ENCODE measurements at regions not wholly inside any gene's neighbourhood (a gene's known extent, or its start where the extent isn't known, plus 50 kb on each side); places are given as distances from the start of the nearest gene placed in this dataset.

- H3K4me3 Mint-ChIP-seq, result no peak overlapping the region
- ChIA-PET CTCF (no interaction called here), POLR2A (no interaction called here)
- Histone ChIP-seq H3K9me3 (ENCODE audit: control insufficient read depth in 2 of 3, low read length in 3 of 3) (no peaks in the 10 kb centered on the region), H3K27me3 (ENCODE audit: control insufficient read depth in 2 of 2, insufficient read depth in 2 of 2, low read length in 2 of 2) (no peaks in the 10 kb centered on the region), H3K36me3 (ENCODE audit: control insufficient read depth in 2 of 3, insufficient read depth in 3 of 3, low read length in 3 of 3) (no peaks in the 10 kb centered on the region), H3K4me3 (ENCODE audit: low read length) (no peak overlapping the region), H3K27ac (ENCODE audit: low read depth, low read length) (no peak overlapping the region), H3K4me1 (ENCODE audit: control insufficient read depth in 2 of 2, insufficient read depth in 2 of 2, low read length in 2 of 2) (no peaks in the 10 kb centered on the region)
- no peaks in the 10 kb centered on the region for H3K27me3 Mint-ChIP-seq
- H3K36me3 Mint-ChIP-seq, result no peaks in the 10 kb centered on the region
- H3K4me1 Mint-ChIP-seq, result no peaks in the 10 kb centered on the region
- DNase-seq, result no peak
- ATAC-seq, result no peak
- no peak overlapping the region for H3K27ac Mint-ChIP-seq
- peaks cover 0 to 13% (median 3%) of the 10 kb centered on the region in 11 donors for H3K9me3 Mint-ChIP-seq
- intact Hi-C loops (cut with micrococcal nuclease), result no loop called here
These were observed 278.9 kb downstream of the SAMD5 start for GRCh38 chr6:147787417-147787816.

GRCh38 chr6:147789430-147789947 is 281.0 kb downstream of the SAMD5 start:
- H3K9me3 ChIP-seq (ENCODE audit: control insufficient read depth in 2 of 3, low read length in 3 of 3), result no peaks in the 10 kb centered on the region
- H3K27me3 ChIP-seq (ENCODE audit: control insufficient read depth in 2 of 2, insufficient read depth in 2 of 2, low read length in 2 of 2), result no peaks in the 10 kb centered on the region
- no peaks in the 10 kb centered on the region for H3K36me3 ChIP-seq (ENCODE audit: control insufficient read depth in 2 of 3, insufficient read depth in 3 of 3, low read length in 3 of 3)
- H3K4me3 ChIP-seq (ENCODE audit: low read length), result no peak overlapping the region
- no peak overlapping the region for H3K4me3 Mint-ChIP-seq
- DNase-seq (no peak), ATAC-seq (no peak)
- H3K4me1 ChIP-seq (ENCODE audit: control insufficient read depth in 2 of 2, insufficient read depth in 2 of 2, low read length in 2 of 2), result no peaks in the 10 kb centered on the region
- H3K27me3 Mint-ChIP-seq, result no peaks in the 10 kb centered on the region
- peaks cover 0 to 13% (median 3%) of the 10 kb centered on the region in 11 donors for H3K9me3 Mint-ChIP-seq
- H3K27ac ChIP-seq (ENCODE audit: low read depth, low read length), result no peak overlapping the region
- H3K27ac Mint-ChIP-seq, result no peak overlapping the region
- H3K36me3 Mint-ChIP-seq, result no peaks in the 10 kb centered on the region
- ChIA-PET CTCF (no interaction called here), POLR2A (no interaction called here)
- no peaks in the 10 kb centered on the region for H3K4me1 Mint-ChIP-seq
- intact Hi-C loops (cut with micrococcal nuclease), result no loop called here

- H3K9me3 Mint-ChIP-seq, result peaks cover 0 to 9% (median 3%) of the 10 kb centered on the region in 11 donors
- no peaks in the 10 kb centered on the region for H3K36me3 Mint-ChIP-seq
- H3K36me3 ChIP-seq (ENCODE audit: control insufficient read depth in 2 of 3, insufficient read depth in 3 of 3, low read length in 3 of 3), result no peaks in the 10 kb centered on the region
- no peak for DNase-seq
- no peak overlapping the region for H3K27ac Mint-ChIP-seq
- ATAC-seq, result no peak
- H3K27ac ChIP-seq (ENCODE audit: low read depth, low read length), result no peak overlapping the region
- no peaks in the 10 kb centered on the region for H3K4me1 ChIP-seq (ENCODE audit: control insufficient read depth in 2 of 2, insufficient read depth in 2 of 2, low read length in 2 of 2)
- H3K27me3 ChIP-seq (ENCODE audit: control insufficient read depth in 2 of 2, insufficient read depth in 2 of 2, low read length in 2 of 2), result no peaks in the 10 kb centered on the region
- no peak overlapping the region for H3K4me3 ChIP-seq (ENCODE audit: low read length)
- no peaks in the 10 kb centered on the region for H3K4me1 Mint-ChIP-seq
- H3K9me3 ChIP-seq (ENCODE audit: control insufficient read depth in 2 of 3, low read length in 3 of 3), result no peaks in the 10 kb centered on the region
- CTCF ChIA-PET, result no interaction called here
- POLR2A ChIA-PET, result no interaction called here
- intact Hi-C loops (cut with micrococcal nuclease), result no loop called here
- H3K27me3 Mint-ChIP-seq, result no peaks in the 10 kb centered on the region
- no peak overlapping the region for H3K4me3 Mint-ChIP-seq
These were observed 285.6 kb downstream of the SAMD5 start for GRCh38 chr6:147793871-147794643.

DNA sequence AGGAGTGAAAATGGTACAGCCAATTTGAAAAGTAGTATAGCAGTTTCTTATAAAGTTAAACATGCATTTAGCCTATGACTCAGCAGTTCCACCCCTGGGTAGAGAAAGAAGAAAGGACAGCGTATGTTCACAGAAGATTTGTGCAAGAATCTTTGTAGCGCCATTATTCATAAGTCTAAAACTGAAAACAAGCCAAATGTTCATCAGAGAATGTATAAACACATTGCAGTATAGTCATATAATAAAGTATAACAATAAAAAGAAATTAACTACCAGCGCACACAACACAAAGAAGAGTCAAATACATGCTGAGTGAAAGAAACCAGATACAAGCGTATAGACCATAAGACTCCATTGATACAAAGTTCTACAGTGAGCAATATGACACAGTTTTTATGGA is 294.0 kb downstream of the SAMD5 start:
- intact Hi-C loops (cut with micrococcal nuclease), result no loop called here
- Histone ChIP-seq H3K9me3 (ENCODE audit: control insufficient read depth in 2 of 3, low read length in 3 of 3) (peaks cover 0 to 7% (median 0%) of the 10 kb centered on the region in 3 experiments), H3K27me3 (ENCODE audit: control insufficient read depth in 2 of 2, insufficient read depth in 2 of 2, low read length in 2 of 2) (no peaks in the 10 kb centered on the region)

GRCh38 chr6:147805155-147805554 is 296.7 kb downstream of the SAMD5 start:
- Mint-ChIP-seq H3K4me1 (no peaks in the 10 kb centered on the region), H3K27me3 (no peaks in the 10 kb centered on the region), H3K27ac (no peak overlapping the region), H3K9me3 (peaks cover 0 to 24% (median 16%) of the 10 kb centered on the region in 11 donors), H3K4me3 (no peak overlapping the region), H3K36me3 (no peaks in the 10 kb centered on the region)
- ATAC-seq (no peak), DNase-seq (no peak)
- no peak overlapping the region for H3K4me3 ChIP-seq (ENCODE audit: low read length)
- ChIA-PET CTCF (no interaction called here), POLR2A (no interaction called here)
- H3K36me3 ChIP-seq (ENCODE audit: control insufficient read depth in 2 of 3, insufficient read depth in 3 of 3, low read length in 3 of 3), result no peaks in the 10 kb centered on the region
- H3K9me3 ChIP-seq (ENCODE audit: control insufficient read depth in 2 of 3, low read length in 3 of 3), result peaks cover 0 to 7% (median 0%) of the 10 kb centered on the region in 3 experiments
- H3K27me3 ChIP-seq (ENCODE audit: control insufficient read depth in 2 of 2, insufficient read depth in 2 of 2, low read length in 2 of 2), result no peaks in the 10 kb centered on the region
- no peak overlapping the region for H3K27ac ChIP-seq (ENCODE audit: low read depth, low read length)
- intact Hi-C loops (cut with micrococcal nuclease), result no loop called here
- H3K4me1 ChIP-seq (ENCODE audit: control insufficient read depth in 2 of 2, insufficient read depth in 2 of 2, low read length in 2 of 2), result no peaks in the 10 kb centered on the region

More for the DNA sequence above, 294.0 kb downstream of the SAMD5 start:
- POLR2A ChIA-PET, result no interaction called here
- Mint-ChIP-seq H3K4me1 (no peaks in the 10 kb centered on the region), H3K36me3 (no peaks in the 10 kb centered on the region), H3K27ac (no peak overlapping the region), H3K4me3 (no peak overlapping the region), H3K9me3 (peaks cover 0 to 23% (median 15%) of the 10 kb centered on the region in 11 donors), H3K27me3 (no peaks in the 10 kb centered on the region)
- no peak for DNase-seq
- ATAC-seq, result no peak
- Histone ChIP-seq H3K4me3 (ENCODE audit: low read length) (no peak overlapping the region), H3K27ac (ENCODE audit: low read depth, low read length) (no peak overlapping the region), H3K4me1 (ENCODE audit: control insufficient read depth in 2 of 2, insufficient read depth in 2 of 2, low read length in 2 of 2) (no peaks in the 10 kb centered on the region), H3K36me3 (ENCODE audit: control insufficient read depth in 2 of 3, insufficient read depth in 3 of 3, low read length in 3 of 3) (no peaks in the 10 kb centered on the region)
- CTCF ChIA-PET, result no interaction called here

DNA sequence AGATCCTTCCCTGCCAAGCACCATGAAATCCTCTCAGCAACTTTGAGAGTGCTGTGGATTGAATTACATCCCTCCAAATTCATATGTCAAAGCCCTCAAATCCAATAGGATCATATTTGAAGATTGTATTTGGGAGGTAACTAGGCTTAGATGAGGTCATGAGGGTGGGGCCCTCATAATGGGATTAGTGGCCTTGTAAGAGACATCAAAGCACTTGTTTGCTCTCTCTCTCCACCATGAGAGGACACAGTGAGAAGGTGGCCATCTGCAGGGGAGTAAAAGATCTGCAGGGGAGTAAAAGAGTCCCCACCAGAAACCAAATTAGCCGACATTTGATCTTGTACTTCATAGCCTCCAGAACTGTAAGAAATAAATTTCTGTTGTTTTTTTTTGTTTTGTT is 298.2 kb downstream of the SAMD5 start:
- H3K9me3 Mint-ChIP-seq, result peaks cover 5 to 28% (median 15%) of the 10 kb centered on the region in 11 donors

GRCh38 chr6:147808640-147809039 is 300.1 kb downstream of the SAMD5 start:
- CTCF ChIA-PET, result no interaction called here
- no peak overlapping the region for H3K27ac ChIP-seq (ENCODE audit: low read depth, low read length)
- Mint-ChIP-seq H3K27ac (no peak overlapping the region), H3K4me3 (no peak overlapping the region), H3K4me1 (no peaks in the 10 kb centered on the region), H3K36me3 (no peaks in the 10 kb centered on the region), H3K9me3 (peaks cover 6 to 28% (median 15%) of the 10 kb centered on the region in 11 donors), H3K27me3 (peaks cover 0 to 12% (median 6%) of the 10 kb centered on the region in 5 donors)
- no peak overlapping the region for H3K4me3 ChIP-seq (ENCODE audit: low read length)
- DNase-seq (no peak), ATAC-seq (no peak)
- H3K36me3 ChIP-seq (ENCODE audit: control insufficient read depth in 2 of 3, insufficient read depth in 3 of 3, low read length in 3 of 3), result no peaks in the 10 kb centered on the region
- no peaks in the 10 kb centered on the region for H3K27me3 ChIP-seq (ENCODE audit: control insufficient read depth in 2 of 2, insufficient read depth in 2 of 2, low read length in 2 of 2)
- POLR2A ChIA-PET, result no interaction called here
- no peaks in the 10 kb centered on the region for H3K4me1 ChIP-seq (ENCODE audit: control insufficient read depth in 2 of 2, insufficient read depth in 2 of 2, low read length in 2 of 2)
- peaks cover 0 to 7% (median 0%) of the 10 kb centered on the region in 3 experiments for H3K9me3 ChIP-seq (ENCODE audit: control insufficient read depth in 2 of 3, low read length in 3 of 3)
- intact Hi-C loops (cut with micrococcal nuclease), result no loop called here

More for the DNA sequence above, 298.2 kb downstream of the SAMD5 start:
- no peak overlapping the region for H3K27ac ChIP-seq (ENCODE audit: low read depth, low read length)
- Mint-ChIP-seq H3K27ac (no peak overlapping the region), H3K4me1 (no peaks in the 10 kb centered on the region), H3K4me3 (no peak overlapping the region), H3K36me3 (no peaks in the 10 kb centered on the region), H3K27me3 (peaks cover 0 to 6% (median 6%) of the 10 kb centered on the region in 5 donors)
- DNase-seq (no peak), ATAC-seq (no peak)
- peaks cover 0 to 7% (median 0%) of the 10 kb centered on the region in 3 experiments for H3K9me3 ChIP-seq (ENCODE audit: control insufficient read depth in 2 of 3, low read length in 3 of 3)
- H3K4me3 ChIP-seq (ENCODE audit: low read length), result no peak overlapping the region
- H3K36me3 ChIP-seq (ENCODE audit: control insufficient read depth in 2 of 3, insufficient read depth in 3 of 3, low read length in 3 of 3), result no peaks in the 10 kb centered on the region
- POLR2A ChIA-PET, result no interaction called here
- intact Hi-C loops (cut with micrococcal nuclease), result no loop called here
- no peaks in the 10 kb centered on the region for H3K4me1 ChIP-seq (ENCODE audit: control insufficient read depth in 2 of 2, insufficient read depth in 2 of 2, low read length in 2 of 2)
- H3K27me3 ChIP-seq (ENCODE audit: control insufficient read depth in 2 of 2, insufficient read depth in 2 of 2, low read length in 2 of 2), result no peaks in the 10 kb centered on the region
- CTCF ChIA-PET, result no interaction called here

Measured in naive thymus-derived CD4-positive, alpha-beta T cell (primary cell).